ENCODE measurements at regions not wholly inside any gene's neighbourhood (a gene's known extent, or its start where the extent isn't known, plus 50 kb on each side); places are given as distances from the start of the nearest gene placed in this dataset.

GRCh38 chr12:87853448-87854003, 175.7 kb downstream of the C12orf50 start:
- H3K4me3 ChIP-seq = no peak overlapping the region
- no peak for DNase-seq
- WGBS, 2 donors (ENCODE audit: low coverage in 1 of 2) = 90 to 93% methylated on average over 4 to 6 of the region's 6 CpGs
- in situ Hi-C loops (cut with MboI; ENCODE audit: low pct_ligation_motif_present in 1 of 4, low pct_unique_long_range_greater_than_20kb in 1 of 4, low sequenced_read_pairs in 3 of 4) = no loop called here
- no peaks in the 10 kb centered on the region for H3K9me3 ChIP-seq
- H3K4me1 ChIP-seq = no peaks in the 10 kb centered on the region
- no peak overlapping the region for H3K27ac ChIP-seq
- H3K27me3 ChIP-seq = no peaks in the 10 kb centered on the region
- TF ChIP-seq POLR2A (IDR thresholded peaks at IDR 0.05) = no peak
- no peak for TF ChIP-seq POLR2AphosphoS5 (IDR thresholded peaks at IDR 0.05)
- H3K36me3 ChIP-seq = no peaks in the 10 kb centered on the region
- intact Hi-C loops (cut with DNase I; ENCODE audit: low total_unique reads) = no loop called here

DNA sequence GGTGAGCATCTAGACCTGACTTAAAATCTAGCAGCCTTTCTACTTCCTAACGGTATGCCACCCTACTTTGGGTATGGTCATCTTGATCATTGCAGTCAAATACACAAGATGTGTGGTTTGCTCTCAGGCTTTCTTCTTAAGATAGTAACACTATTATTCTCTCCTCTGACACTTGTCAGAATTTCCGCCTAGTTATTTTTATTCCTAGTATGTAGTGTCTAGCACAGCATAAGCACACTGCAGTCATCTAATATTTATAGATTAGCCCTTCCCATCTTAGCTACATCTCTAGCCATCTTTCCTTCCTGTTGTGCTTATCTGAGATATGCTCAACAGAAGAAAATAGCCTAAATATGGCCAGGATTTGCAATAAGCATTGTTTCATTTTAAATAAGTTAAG, 180.1 kb downstream of the C12orf50 start:
- Histone ChIP-seq H3K27me3 (no peaks in the 10 kb centered on the region), H3K27ac (no peak overlapping the region), H3K36me3 (no peaks in the 10 kb centered on the region), H3K9me3 (no peaks in the 10 kb centered on the region), H3K4me1 (no peaks in the 10 kb centered on the region), H3K4me3 (no peak overlapping the region)
- no peak for DNase-seq
- TF ChIP-seq POLR2AphosphoS5 (IDR thresholded peaks at IDR 0.05) = no peak
- TF ChIP-seq, protein P1, sequence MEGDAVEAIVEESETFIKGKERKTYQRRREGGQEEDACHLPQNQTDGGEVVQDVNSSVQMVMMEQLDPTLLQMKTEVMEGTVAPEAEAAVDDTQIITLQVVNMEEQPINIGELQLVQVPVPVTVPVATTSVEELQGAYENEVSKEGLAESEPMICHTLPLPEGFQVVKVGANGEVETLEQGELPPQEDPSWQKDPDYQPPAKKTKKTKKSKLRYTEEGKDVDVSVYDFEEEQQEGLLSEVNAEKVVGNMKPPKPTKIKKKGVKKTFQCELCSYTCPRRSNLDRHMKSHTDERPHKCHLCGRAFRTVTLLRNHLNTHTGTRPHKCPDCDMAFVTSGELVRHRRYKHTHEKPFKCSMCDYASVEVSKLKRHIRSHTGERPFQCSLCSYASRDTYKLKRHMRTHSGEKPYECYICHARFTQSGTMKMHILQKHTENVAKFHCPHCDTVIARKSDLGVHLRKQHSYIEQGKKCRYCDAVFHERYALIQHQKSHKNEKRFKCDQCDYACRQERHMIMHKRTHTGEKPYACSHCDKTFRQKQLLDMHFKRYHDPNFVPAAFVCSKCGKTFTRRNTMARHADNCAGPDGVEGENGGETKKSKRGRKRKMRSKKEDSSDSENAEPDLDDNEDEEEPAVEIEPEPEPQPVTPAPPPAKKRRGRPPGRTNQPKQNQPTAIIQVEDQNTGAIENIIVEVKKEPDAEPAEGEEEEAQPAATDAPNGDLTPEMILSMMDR (IDR thresholded peaks at IDR 0.05) = no peak
- no peak for TF ChIP-seq EP300 (IDR thresholded peaks at IDR 0.05; ENCODE audit: low read depth)
- TF ChIP-seq POLR2A (IDR thresholded peaks at IDR 0.05) = no peak
- in situ Hi-C loops (cut with MboI; ENCODE audit: low pct_ligation_motif_present in 1 of 4, low pct_unique_long_range_greater_than_20kb in 1 of 4, low sequenced_read_pairs in 3 of 4) = loop anchor here in 1 of 4 donors (25.0 kb wide), 1 partner anchor 587 kb away; no protein-coding TSS in a partner anchor
- intact Hi-C loops (cut with DNase I; ENCODE audit: low total_unique reads) = no loop called here
- WGBS, 2 donors (ENCODE audit: low coverage in 1 of 2) = 46 to 71% methylated on average over 2 of the region's 2 CpGs

GRCh38 chr12:87848248-87848868, 180.8 kb downstream of the C12orf50 start:
- intact Hi-C loops (cut with DNase I; ENCODE audit: low total_unique reads) (no loop called here), in situ Hi-C loops (cut with MboI; ENCODE audit: low pct_ligation_motif_present in 1 of 4, low pct_unique_long_range_greater_than_20kb in 1 of 4, low sequenced_read_pairs in 3 of 4) (loop anchor here in 1 of 4 donors (25.0 kb wide), 1 partner anchor 586 kb away; no protein-coding TSS in a partner anchor)
- no peaks in the 10 kb centered on the region for H3K36me3 ChIP-seq
- TF ChIP-seq POLR2A (IDR thresholded peaks at IDR 0.05) = no peak
- TF ChIP-seq, protein P1 (IDR thresholded peaks at IDR 0.05) = peak; percentile 55 to 80 (median 75)
- H3K4me3 ChIP-seq = no peak overlapping the region
- WGBS, 2 donors (ENCODE audit: low coverage in 1 of 2) = 8 to 18% methylated on average over 2 of the region's 2 CpGs
- no peaks in the 10 kb centered on the region for H3K27me3 ChIP-seq
- H3K27ac ChIP-seq = no peak overlapping the region
- H3K4me1 ChIP-seq = no peaks in the 10 kb centered on the region
- no peaks in the 10 kb centered on the region for H3K9me3 ChIP-seq
- no peak for DNase-seq

- H3K27me3 ChIP-seq = no peaks in the 10 kb centered on the region
- in situ Hi-C loops (cut with MboI; ENCODE audit: low pct_ligation_motif_present in 1 of 4, low pct_unique_long_range_greater_than_20kb in 1 of 4, low sequenced_read_pairs in 3 of 4) = loop anchor here in 1 of 4 donors (25.0 kb wide), 1 partner anchor 585 kb away; no protein-coding TSS in a partner anchor
- intact Hi-C loops (cut with DNase I; ENCODE audit: low total_unique reads) = no loop called here
- no peaks in the 10 kb centered on the region for H3K4me1 ChIP-seq
- no peak for DNase-seq
- no peaks in the 10 kb centered on the region for H3K36me3 ChIP-seq
- TF ChIP-seq, protein P1 (IDR thresholded peaks at IDR 0.05) = no peak
- no peak for TF ChIP-seq POLR2A (IDR thresholded peaks at IDR 0.05)
- TF ChIP-seq EP300 (IDR thresholded peaks at IDR 0.05; ENCODE audit: low read depth) = no peak
- TF ChIP-seq POLR2AphosphoS5 (IDR thresholded peaks at IDR 0.05) = no peak
- H3K27ac ChIP-seq = no peak overlapping the region
- WGBS, 2 donors (ENCODE audit: low coverage in 1 of 2) = 70 to 78% methylated on average over 4 of the region's 4 CpGs
- H3K9me3 ChIP-seq = no peaks in the 10 kb centered on the region
- no peak overlapping the region for H3K4me3 ChIP-seq
Measured at GRCh38 chr12:87847147-87847546, 182.1 kb downstream of the C12orf50 start.

Measured in transverse colon (tissue), 4 donors.